GM21381 (cell line): ENCODE measurements at regions not wholly inside any gene's neighbourhood (a gene's known extent, or its start where the extent isn't known, plus 50 kb on each side); places are given as distances from the start of the nearest gene placed in this dataset.

ENCODE experiments used
- ATAC-seq: cut with Tn5 transposase; IDR thresholded peaks from one replicate; pipeline ENCODE4 v1.9.1; 2021; ENCODE audit warnings: mild to moderate bottlenecking, moderate library complexity; ENCODE audit not compliant: unreplicated experiment

- ATAC-seq: no peak
These were observed 85.2 kb upstream of the PFKP start for GRCh38 chr10:2982146-2982545.

GRCh38 chr10:2981361-2981801, 86.0 kb upstream of the PFKP start:
- no peak for ATAC-seq

GRCh38 chr10:2980791-2981360, 86.5 kb upstream of the PFKP start:
- ATAC-seq: peak; percentile 51

- no peak for ATAC-seq
These were observed 87.2 kb upstream of the PFKP start for GRCh38 chr10:2980116-2980515.

- ATAC-seq: no peak
These were observed 88.0 kb upstream of the PFKP start for GRCh38 chr10:2979306-2979705.

- ATAC-seq: peak; percentile 55
These were observed 88.6 kb upstream of the PFKP start for GRCh38 chr10:2978574-2979273.

GRCh38 chr10:2978111-2978510, 89.2 kb upstream of the PFKP start:
- peak; percentile 42 for ATAC-seq

- no peak for ATAC-seq
These were observed 92.7 kb upstream of the PFKP start for GRCh38 chr10:2974503-2975207.

- ATAC-seq: no peak
These were observed 93.3 kb upstream of the PFKP start for GRCh38 chr10:2974083-2974482.

GRCh38 chr10:2972810-2973209, 94.5 kb upstream of the PFKP start:
- ATAC-seq: no peak

GRCh38 chr10:2972216-2972615, 95.1 kb upstream of the PFKP start:
- ATAC-seq: no peak

- ATAC-seq: no peak
These were observed 97.0 kb upstream of the PFKP start for GRCh38 chr10:2970190-2970823.

- no peak for ATAC-seq
These were observed 98.8 kb upstream of the PFKP start for GRCh38 chr10:2968401-2969058.

- ATAC-seq: no peak
These were observed 101.2 kb upstream of the PFKP start for GRCh38 chr10:2966134-2966533.

- ATAC-seq: no peak
These were observed 102.6 kb upstream of the PFKP start for GRCh38 chr10:2964632-2965296.

- no peak for ATAC-seq
These were observed 103.3 kb upstream of the PFKP start for GRCh38 chr10:2963889-2964631.

- ATAC-seq: no peak
These were observed 105.2 kb upstream of the PFKP start for GRCh38 chr10:2962194-2962593.

GRCh38 chr10:2958659-2959058, 108.7 kb upstream of the PFKP start:
- ATAC-seq: no peak

GRCh38 chr10:2957785-2958184, 109.6 kb upstream of the PFKP start:
- no peak for ATAC-seq

- no peak for ATAC-seq
These were observed 112.3 kb upstream of the PFKP start for GRCh38 chr10:2955064-2955463.
